Stimulated activated CD8-positive, alpha-beta memory T cell treated with anti-CD3 and anti-CD28 coated beads, Interleukin-7, amount 100 ng/mL, for 48 hours (primary cell): ENCODE measurements at regions not wholly inside any gene's neighbourhood (a gene's known extent, or its start where the extent isn't known, plus 50 kb on each side); places are given as distances from the start of the nearest gene placed in this dataset.
"Not testable (repeated sequence)": the region's sequence is repeated elsewhere in the genome, so short reads cannot be mapped to it uniquely, and the experiment has no call there.

Experiments
- DNase-seq, 2 donors: peaks; one replicate each; pipeline ENCODE4 v3.0.0-alpha.2; 2020; ENCODE audit warnings: low read depth in 1 of 2; ENCODE audit errors: extremely low read depth in 1 of 2

DNA sequence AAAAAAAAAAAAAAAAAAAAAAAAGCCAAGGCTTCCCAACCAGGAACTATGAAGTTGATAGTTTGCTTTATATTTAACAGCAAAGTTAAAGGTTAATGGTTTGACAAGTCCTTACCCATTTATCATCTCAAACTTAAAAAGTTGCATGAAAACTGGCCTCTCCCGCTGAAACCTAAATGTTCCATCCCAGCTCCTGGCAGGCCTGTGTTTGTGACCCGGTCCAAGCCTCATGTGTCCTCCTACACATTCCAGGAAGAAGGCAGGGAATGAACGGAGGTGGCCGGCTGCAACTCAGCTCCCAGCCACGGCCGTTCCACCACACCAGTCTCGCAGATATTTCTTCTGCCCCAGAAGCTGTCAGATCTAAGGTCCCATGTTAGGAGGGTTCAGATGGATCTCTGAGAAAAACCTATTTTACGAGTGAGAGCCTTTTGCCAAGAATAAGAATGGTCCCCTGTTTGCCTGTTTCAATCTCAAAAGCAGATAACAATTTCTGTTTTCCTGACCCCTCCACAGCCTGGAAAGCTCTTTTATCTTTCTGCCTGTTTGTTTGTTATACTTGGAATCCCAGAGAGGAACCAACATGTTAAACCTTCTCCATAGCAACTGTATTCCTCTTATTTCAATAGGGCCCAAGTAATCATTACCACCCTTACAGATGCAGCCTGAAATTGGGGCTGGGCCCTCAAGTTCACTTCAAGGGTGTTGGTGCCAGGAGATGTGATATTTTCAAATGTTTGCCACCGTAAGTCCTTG lies 56.5 kb downstream of the KCTD12 start:
- no peak for DNase-seq

DNA sequence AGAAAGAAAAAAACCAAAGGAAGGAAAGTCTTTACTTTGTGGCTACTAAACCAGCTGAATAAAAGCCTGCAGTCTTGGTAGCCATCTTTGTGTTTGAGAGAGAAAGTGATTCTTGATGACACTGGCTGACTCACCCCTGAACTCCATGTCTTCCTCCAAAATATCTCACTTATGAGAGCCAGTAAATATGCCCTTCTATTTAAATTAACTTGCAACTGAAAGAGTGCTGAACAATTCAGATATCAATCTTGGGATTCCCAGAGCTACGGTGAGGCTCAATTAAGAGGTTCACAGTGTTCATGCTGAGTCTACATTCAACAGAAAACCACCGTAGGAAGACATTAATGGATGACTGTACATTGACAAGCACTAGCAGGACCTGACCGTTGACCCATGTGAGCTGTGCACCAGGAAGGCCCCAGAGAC lies 57.9 kb downstream of the KCTD12 start:
- DNase-seq, result no peak

DNA sequence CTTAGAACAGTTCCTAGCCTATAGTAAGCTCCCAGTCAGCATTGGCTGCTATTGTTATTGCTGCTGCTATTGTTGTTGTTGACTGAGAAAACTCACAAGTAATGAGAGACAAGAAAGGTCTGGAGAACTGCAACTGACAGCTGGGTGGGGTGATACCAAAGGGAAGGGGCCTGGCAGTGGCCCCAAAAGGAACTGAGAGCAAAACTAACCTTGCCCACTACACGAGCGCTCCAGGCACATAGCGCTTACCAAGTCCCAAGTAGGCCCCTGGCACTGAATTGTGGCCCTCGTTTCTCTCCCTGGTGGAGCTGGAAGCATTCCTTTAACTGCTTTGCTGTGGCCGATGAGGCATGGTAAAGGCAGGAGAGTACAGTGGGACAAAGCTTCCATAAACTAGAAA lies 59.7 kb downstream of the KCTD12 start:
- DNase-seq, result no peak

DNA sequence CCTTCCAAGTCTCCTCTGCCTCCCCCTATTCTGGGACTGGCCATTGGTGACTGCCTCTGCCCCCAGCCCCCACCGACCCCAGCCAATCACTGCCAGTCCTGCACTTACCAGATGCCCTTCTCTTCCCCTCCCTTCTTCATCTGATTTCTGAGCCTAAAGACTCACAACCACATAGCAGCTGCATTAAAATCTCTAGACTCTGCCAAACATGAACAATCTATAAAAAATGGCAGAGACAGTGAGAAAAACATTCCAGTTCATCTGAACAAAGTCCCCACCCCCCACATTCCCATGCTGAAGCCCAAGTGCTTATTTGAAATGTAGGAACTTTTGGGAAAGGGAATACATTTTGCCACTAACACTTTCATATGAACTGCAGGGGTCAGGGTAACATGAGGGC lies 60.8 kb downstream of the KCTD12 start:
- no peak for DNase-seq

DNA sequence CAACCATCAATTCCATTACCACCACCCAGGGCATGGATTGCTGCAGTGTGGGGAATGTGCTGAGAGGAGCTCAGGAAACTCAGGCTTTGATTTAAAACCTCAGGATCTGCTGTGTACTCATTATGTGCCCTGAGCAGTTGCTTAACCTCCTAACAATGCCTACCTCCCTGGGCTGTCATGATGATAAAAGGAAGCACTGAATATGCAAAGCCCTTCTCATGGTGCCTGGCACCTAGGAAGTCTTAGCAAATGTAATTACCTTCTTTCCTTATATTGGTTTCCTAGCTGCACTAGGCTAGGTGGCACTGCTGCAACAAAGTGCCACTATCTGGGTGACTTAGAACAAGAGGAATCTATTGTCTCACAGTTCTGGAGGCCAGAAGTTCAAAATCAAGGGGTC lies 62.2 kb downstream of the KCTD12 start:
- no peak for DNase-seq

DNA sequence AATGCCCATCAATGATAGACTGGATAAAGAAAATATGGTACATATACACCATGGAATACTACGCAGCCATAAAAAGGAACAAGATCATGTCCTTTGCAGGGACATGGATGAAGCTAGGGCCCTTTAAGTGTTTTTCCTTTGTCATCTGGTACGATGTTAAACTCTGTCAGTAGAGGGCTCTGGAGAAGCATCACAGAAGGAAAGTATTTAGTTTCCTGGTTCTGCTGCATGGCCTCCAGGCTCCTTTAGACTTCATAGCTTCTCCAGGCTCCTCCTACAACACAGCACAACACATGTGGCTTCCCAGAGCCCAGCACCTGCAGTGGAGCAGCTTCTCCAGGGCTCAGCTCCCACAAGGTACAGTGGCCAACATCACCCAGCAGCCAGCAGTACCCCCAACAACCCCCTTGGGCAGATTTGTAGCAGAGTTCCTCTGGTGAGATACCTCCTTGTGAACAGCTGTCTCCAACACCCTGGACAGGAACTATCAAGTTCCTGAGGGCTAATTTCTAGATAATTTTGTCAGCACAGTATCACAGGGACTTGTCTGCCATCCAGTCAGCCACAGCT lies 63.4 kb downstream of the KCTD12 start:
- no peak for DNase-seq

DNA sequence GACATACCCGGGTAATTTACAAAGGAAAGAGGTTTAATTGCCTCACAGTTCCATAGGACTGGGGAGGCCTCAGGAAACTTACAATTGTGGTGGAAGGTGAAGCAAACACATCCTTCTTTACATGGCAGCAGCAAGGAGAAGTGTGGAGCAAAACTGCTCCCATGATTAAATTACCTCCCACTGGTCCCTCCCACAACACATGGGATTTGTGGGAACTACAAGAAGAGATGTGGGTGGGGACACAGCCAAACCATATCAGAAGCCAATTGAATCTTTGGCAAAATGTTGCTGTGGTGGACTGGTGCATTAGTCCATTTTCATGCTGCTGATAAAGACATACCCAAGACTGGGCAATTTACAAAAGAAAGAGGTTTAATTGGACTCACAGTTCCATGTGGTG lies 65.0 kb downstream of the KCTD12 start:
- not testable (repeated sequence) for DNase-seq

DNA sequence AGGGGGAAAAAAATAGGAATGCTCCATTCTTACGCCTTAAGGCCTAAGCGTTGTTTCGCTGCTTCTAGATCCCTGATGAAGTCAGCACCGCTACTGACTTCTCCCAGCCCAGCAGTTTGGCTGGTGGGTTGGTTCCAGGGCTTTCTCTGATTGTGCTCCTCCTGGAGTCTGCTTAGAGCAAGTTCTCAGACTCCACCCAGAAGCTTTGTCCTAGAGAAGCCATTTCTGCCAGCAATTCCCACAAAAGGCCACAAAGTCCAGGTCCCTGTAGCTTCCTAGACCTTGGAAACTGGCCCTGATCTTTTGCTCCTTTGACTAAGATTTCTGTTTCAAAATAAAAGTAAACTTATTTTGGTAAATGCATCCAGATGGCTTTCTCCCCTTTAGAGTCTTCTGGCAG lies 65.4 kb downstream of the KCTD12 start:
- no peak for DNase-seq

DNA sequence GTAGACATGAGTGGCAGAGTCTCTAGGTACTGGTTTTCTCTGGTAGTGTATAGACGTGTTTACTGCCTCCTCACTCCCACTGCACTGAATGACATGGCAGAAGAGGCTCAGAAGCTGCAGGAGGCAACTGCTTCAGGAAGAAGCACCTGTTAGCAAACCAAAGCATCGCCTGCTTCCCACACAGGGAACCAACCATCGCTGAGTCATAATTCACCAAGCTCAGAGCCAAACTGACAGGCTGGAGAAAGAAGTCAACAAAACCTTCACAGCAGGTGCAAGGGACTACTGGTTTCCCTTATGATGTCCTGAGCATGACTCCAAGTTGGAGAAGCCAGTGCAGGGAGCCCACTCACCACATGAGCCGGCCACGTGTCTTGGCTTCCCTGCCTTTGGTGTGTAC lies 69.8 kb downstream of the KCTD12 start:
- no peak for DNase-seq

DNA sequence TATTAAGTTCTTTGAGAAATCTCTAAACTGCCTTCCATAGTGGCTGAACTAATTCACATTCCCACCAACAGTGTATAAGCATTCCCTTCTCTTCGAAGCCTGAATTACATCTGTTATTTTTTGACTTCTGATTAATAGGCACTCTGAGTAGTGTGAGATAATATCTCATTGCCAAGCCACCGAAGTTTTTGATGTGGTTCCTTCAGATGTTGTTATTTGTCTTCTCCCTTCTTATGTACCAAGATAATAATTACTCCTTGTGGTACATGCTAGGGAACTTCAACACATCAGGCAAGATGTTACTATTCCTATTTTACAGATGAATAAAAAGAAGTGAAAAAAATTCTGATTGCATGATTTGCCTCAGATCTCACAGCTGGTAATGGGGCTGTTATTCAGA lies 70.9 kb downstream of the KCTD12 start:
- DNase-seq, result no peak

DNA sequence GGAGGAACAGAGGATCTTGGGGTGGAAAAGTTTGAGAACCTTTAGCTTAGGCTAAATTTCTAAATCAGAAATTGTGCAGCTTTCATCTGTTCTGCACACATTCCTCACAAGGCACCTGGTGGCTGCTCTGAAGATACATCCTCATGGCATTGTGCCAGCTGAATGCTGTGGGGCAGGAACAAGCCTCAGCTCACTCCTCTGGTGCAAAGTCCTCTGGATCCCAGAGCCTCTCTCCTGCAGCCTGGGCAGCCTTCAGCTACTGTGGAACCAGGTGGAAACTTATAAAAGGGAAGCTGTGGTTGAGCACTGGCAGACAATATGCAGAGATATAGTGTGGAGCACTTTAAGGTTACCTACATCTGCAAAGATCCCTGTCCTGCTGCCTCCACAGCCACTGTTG lies 72.3 kb downstream of the KCTD12 start:
- DNase-seq, result no peak

DNA sequence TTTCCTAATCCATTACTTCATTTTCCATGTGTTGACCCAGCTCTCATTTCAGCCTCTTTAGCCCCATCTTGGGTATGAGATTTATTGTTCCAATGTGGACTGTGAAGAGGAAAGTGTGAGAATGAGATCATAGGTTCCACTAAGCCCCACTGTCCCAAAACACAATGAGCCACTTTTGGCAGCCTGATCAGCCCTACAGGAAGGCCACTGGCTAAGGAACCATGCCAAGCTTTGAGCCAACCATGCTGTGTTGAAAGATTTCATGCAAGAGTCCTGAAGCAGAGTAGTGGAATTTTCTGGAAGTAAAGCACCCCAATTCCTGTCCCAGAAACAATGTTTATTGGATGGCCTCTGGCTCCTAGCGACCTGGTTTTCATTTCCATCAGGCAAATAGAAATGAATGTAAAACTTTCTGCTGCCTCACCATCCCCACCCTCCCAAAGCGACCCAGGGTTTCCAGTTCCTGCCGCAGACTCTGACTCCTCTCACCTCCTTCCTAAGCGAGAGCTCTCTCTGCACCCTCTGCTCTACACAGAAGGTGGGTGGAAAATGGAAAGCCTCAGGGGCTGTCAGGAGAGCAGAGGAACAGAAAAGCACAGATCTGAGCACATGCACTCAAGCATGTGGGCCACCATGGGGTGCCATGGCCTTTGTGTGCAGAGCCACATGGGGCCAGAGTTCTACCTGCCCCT lies 73.1 kb downstream of the KCTD12 start:
- DNase-seq, result no peak

DNA sequence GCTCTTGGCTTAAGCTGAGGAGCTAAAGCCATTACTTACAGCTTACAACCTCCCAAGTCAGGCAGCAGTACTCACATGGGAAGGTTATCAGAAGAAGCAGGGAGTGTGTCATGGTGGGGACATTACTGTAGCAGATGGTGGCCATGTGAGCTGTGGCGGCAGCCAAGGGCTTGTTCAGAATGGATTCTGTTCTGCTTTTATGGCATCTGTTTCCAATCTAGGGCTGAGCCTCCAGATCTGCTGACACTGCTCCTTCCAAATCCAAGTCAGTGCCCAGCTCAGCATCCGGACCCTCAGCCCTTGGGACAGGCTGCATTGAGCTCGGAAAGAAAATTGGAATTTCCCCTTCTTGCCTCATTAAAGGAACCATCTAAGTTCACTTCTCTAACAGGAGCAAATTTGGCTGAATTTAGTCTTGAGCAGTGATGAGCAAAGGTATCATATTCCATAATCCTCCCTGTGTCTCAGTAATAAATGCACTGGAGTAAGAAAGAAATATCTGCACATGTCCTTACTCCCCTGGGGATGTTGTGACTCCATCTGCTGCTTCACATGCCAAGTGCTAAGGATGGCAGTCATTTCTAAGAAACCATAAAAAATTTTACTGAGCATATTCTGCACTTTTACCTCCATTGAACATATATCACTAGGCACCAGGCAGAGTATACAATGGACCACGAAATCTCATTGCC lies 73.9 kb downstream of the KCTD12 start:
- no peak for DNase-seq

DNA sequence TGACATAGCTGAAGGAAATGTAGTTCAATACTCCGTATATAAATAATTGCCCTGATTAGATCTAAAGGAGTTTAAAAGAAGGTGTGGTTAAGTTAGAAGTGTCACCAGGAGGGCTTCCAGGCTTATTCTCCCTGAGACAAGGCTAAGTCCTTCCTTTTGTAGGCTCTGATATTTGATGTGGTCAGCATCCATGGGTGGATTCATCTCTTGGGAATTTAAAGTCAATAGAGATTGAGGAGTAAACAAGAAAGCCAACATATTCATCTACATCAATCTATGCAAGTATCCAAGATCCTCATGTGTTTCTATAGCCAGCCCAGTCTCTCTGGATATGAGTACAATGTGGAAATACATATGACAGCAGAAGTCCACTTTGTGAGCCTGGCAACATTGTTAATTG lies 76.8 kb downstream of the KCTD12 start:
- DNase-seq, result no peak

DNA sequence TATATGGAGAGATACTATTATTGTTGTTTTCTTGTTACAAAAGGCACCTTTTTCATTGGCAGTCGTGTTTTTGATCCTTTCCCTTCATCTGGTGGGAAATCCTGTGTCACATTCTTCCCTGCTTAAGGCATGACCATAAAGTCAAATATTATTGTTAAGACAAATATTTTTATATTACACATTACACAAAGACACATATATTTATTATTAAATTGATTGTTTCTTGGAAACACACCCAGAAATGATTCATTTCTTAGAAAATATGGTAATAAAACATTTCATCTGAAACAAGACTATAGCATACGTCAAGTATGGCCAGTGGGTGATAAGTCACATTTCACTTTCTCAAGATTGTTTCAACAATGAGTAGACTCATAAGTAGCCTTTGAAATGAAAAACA lies 77.3 kb downstream of the KCTD12 start:
- DNase-seq, result no peak

DNA sequence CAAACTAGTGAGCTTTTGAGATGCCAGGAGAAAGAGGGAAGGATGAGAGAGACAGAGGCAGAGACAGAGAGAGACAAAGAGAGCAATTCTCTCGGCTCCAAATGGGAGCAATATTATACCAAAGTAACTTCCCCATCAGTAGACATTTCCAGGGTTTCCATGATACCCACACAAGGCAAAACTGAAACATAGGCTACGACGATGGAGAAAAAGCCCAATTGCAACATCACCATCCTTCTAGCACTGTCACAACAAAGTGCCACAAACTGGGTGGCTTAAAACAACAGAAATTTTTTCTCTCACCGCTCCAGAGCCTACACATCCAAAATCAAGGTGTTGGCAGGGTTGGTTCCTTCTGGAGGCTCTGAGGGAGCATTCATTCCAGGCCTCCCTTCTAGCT lies 81.4 kb downstream of the KCTD12 start:
- no peak for DNase-seq

DNA sequence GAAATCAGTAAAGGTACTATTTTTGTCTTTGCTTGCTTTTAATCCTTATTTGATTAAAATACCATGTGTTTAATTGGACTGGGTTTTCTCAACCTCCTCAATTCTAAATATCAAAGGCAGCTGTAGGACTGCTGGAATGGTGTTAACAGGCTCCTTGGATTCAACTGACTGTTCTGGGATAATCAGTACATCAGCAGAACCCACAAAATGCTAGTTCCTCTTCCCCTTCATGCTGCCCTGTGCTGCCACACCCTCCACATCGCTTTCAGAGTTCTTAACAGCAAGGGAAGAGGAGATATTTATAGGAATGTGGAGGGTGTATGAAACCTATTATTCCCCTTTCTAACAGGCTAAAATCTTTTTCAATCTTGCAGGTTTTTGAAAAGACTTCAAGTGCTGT lies 82.4 kb downstream of the KCTD12 start:
- no peak for DNase-seq

DNA sequence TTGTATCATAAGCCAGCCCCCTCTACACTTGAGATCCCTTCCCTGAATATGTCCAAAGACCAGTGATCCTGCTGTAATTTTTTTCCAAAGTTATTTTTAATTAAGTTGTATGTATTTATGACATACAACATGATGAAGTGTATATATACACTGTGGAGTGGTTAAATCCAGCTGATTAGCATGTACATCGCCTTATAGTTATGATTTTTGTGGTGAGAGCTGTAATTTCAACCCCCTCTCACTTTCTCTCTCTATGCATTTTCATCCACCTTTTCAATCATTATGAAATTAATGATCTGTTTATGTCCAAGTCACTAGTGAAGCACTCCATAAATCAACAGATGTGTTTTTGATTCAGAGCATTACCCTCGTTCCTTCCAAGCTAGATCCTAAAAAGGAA lies 85.3 kb downstream of the KCTD12 start:
- DNase-seq, result no peak

DNA sequence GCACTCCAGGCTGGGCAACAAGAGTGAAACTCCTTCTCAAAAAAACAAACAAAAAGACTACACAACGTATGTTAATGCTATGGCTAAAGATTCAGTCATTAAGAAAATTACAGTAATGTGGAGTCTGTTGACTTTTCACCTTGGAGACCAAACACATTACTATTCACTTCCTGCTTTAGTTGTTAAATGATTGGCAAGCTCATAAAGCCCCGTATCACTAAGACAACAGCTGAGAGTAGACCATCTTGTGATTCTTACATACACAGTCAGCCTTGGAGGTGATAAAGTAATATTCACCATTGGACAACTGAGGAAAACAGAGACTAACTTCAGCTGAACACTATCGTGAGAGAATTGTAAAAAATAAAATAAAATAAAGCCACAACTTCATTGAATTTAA lies 86.5 kb downstream of the KCTD12 start:
- no peak for DNase-seq

DNA sequence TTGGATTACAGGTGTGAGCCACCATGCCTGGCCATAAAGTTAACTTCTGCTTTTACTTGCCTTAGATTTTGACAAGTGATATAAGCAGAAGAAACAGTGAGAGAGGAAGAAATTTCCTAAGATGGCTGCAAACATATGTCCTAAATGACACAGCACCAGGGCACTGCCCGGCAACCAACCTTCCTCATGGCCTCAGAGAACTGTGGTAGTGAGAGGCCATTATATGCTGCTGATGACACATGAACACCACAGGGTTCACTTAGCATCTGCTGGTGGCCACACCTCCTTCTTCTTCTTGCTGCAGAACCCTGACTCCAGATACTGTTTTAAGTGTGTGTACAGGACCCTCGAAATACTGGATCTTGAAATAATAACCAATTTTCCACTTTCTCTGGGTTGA lies 88.2 kb downstream of the KCTD12 start:
- DNase-seq, result no peak

DNA sequence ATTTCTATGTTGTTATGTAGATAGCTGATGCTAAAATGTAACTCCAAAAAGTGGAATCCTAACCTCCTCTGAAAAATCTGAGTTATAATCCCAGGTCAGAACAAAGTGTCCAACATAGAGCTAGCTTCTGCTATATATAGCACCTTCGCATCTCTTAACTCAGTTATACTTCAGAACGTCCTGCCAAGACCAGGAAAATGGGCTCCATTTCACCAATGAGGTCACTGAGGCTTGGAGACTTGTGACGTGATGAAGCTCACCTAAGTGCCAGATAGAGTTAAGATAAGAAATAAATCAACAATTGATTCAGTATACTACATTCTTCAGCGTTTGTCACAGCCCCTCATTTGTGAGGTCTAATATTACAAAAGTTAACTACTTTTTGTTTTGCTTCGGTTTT lies 88.8 kb downstream of the KCTD12 start:
- DNase-seq, result no peak

DNA sequence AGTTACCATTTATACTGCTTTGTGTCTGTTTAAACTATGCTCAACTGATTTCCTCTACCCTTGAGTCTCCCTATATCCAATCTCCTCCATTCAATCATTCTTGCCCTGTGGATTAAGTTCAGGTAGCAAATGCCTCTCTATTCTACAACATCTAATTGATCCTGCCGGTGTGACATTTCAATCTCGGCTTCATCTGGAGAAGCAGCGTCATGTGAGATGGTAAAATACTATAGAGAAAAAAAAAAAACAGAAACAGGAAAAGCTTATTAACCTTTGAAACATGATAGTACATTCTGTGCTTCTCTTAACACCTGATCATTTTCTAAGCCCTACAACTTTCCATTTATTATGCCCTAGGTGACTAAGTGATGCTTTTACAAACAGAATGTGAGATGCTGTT lies 89.4 kb downstream of the KCTD12 start:
- DNase-seq, result no peak
